ENCODE measurements at regions not wholly inside any gene's neighbourhood (a gene's known extent, or its start where the extent isn't known, plus 50 kb on each side); places are given as distances from the start of the nearest gene placed in this dataset.
A peak's percentile ranks its signal among the peaks of the same experiment; 100 is the strongest.

- no peak for TF ChIP-seq CTCF (IDR thresholded peaks at IDR 0.05)
Observed at GRCh38 chr15:97899981-97900380, 60.5 kb upstream of the ARRDC4 start.

GRCh38 chr15:97902140-97902780, 58.2 kb upstream of the ARRDC4 start:
- no peak for TF ChIP-seq CTCF (IDR thresholded peaks at IDR 0.05)

- no peak for TF ChIP-seq CTCF (IDR thresholded peaks at IDR 0.05)
Observed at GRCh38 chr15:97903560-97903959, 56.9 kb upstream of the ARRDC4 start.

GRCh38 chr15:97903971-97904572, 56.4 kb upstream of the ARRDC4 start:
- peak; percentile 85 for TF ChIP-seq CTCF (IDR thresholded peaks at IDR 0.05)

- peak; percentile 92 for TF ChIP-seq CTCF (IDR thresholded peaks at IDR 0.05)
Observed at GRCh38 chr15:97909291-97909891, 51.1 kb upstream of the ARRDC4 start.

Data from LNCAP (cell line).